NCI-H2196 (cell line): ENCODE measurements at regions not wholly inside any gene's neighbourhood (a gene's known extent, or its start where the extent isn't known, plus 50 kb on each side); places are given as distances from the start of the nearest gene placed in this dataset.
A peak's percentile ranks its signal among the peaks of the same experiment; 100 is the strongest.

Experiments used
- DNase-seq: peaks from one replicate; lab custom pipeline; 2025; ENCODE audit not compliant: unreplicated experiment; lab: John Stamatoyannopoulos, UW

GRCh38 chr13:31925079-31925478 lies 106.5 kb upstream of the FRY start:
- DNase-seq: no peak

- DNase-seq: no peak
Measured at GRCh38 chr13:31927219-31927653, 104.3 kb upstream of the FRY start.

DNA sequence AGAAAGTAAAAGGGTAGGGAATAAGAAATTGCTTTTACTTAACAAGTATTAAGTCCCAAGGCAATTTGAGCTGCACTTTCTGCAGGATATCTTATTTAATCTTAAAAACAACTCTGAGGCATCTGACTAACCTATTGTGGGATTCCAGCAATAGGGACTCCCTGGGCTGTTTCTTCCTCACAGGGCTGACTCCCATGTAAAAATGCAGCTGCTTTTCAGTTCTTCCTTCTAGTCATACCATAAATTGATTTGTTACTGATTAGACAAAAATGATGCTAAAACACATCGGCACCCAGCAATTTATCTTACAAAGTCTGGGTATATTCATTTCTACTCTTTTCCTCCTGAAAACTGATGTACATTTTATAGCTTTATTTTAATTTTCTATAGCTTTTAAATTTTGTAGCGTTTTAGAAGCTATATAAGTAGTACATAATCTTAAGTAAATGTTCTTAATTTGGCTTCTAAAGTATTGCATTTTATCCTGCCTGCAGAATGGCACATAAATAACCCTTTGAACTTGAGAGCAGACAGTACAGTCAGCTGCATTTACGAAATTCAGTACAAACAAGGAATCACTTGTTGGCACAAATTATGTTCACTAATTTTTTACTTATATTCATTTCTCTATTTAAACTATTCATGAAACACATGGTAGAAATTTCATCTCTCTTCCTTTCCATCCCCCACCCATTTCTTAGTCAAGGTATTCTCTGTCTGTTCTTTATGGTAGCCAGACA lies 102.4 kb upstream of the FRY start:
- no peak for DNase-seq

DNA sequence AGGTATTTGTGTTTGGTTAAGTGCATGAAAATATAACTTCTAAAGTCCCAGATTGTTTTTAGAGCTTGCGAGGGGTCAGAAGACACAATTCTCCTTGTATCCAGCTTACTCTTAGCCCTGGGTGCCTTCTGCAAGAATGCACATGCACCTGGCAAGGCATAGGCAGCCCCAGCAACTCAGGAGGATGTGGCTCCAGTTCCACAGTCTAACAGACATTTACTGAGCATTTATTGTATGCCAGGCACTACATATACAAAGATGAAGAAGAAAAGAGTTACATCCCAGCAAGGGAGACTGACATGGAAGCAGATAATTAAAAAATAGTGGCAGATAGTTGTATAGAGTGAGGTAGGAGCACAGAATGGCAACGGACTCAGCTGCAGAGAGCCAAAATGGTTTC lies 101.1 kb upstream of the FRY start:
- no peak for DNase-seq

DNA sequence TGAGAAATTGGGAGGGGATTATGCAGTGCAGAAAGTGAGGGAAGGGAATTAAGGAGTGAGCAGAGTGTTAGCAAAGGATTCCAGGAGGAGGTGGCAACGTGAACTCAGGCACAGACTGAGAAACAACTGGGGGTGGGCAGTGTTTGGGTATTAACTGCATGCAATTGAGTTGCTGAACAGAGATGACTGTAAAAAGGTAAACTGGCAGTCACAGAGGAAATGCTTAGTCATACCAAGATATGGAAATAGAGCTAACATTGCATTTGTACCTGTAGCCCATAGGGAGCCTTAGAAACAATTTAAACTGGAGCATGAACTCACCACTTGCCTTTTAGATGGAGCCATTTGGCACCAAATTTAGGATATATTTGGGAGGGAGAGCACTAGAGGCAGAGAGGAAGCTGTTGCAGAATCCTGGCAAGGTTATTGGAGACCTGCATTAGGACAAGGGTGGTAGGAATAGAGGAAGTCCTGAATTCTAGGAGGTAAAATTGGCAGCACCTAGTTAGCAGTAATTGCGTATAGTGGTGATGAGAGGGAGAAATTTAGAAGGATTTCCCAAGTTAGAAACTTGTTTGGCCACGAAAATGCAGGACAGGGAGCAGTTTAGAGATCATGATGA lies 100.6 kb upstream of the FRY start:
- DNase-seq: no peak

- no peak for DNase-seq
Measured at GRCh38 chr13:31937436-31937835, 94.1 kb upstream of the FRY start.

DNA sequence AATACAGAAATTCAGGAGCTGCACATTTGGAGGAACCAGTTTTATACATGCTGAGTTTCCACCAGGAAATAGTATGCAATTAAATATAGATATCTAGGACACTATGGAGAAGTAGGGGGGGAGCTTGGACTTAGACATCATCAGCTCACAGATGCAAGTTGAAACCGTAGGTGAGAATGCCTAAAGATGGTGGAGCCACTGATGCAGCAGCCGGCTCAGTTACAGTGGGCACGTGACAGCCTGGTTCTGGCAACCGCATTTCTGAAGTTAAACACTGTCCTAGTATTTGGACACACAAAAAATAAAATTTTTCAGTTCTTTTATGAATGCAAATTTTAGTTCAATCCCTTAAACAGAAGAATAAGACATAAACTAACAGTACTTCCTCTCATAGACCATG lies 91.5 kb upstream of the FRY start:
- DNase-seq: no peak

GRCh38 chr13:31943591-31943990 lies 88.0 kb upstream of the FRY start:
- DNase-seq: no peak

DNA sequence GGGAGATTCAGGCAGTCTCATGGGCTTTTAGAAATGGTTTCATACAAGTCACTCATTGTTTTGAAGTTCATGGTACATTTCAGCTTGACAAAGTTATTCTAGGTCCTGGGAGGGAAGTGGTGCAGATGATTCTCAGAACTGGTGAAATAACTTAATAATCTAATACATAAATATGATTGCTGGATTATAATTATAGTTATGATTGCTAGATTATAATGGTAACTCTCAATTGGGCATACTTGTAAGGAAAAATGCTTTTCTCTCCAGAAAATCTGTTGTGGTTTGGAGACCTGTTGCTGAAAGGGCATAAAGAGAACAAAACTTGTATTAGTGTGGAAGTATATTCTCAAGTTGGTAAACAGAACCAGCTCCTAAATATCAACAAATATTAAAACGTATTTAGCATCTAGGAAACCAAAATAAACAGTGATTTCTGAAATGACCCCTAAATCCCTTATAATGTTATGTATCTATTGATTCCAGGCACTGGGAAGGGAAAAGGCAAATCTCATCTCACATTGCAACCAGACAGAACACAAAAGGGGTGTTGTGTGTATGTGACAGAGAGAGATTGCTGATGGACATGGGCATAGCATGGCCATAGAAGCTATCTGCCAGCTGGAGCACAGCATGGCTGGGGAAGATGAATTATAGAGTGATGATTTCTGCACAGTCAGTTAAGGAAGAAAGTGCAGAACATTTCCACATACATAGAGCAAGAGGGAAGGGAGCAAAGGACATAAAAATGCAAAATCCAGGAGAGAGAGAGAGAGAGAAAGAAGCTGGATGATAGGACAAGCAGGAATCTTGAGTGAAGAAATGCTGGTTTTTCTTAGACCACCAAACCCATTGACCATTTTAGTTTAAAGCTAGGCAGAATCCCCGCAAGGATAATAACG lies 87.1 kb upstream of the FRY start:
- DNase-seq: no peak

GRCh38 chr13:31945202-31945961 lies 86.2 kb upstream of the FRY start:
- DNase-seq: peak; percentile 56

DNA sequence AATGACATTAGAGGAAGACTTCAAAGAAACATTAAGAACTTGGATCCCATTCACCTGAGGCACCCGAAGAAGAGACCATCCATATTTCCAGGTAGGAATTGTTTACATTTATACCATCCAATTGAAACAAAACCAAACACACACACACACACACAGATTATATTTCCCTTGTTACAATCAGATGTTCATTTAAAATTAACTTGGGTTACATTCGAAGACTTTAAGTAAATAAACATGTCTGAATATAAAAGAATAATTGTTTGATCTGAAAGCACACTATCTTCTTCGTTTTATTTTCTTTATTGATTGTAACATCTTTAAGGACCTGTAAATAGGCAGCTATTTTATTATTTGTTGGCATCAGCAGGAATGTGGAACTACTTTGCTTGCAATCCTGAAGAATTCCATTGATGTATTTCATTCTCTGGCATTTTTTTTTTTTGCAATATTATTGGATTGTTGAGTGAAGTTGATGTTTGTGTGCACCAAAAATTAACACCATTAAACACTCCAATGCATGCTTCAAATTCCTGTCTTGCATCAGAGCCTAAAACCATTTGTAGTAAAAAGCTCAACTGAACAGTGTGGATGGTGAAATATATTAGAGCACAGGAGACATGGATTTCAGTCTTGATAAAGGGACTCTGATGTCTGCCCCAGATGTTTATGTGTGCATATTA lies 85.3 kb upstream of the FRY start:
- no peak for DNase-seq

- DNase-seq: peak; percentile 5
Measured at GRCh38 chr13:31947105-31947504, 84.5 kb upstream of the FRY start.

DNA sequence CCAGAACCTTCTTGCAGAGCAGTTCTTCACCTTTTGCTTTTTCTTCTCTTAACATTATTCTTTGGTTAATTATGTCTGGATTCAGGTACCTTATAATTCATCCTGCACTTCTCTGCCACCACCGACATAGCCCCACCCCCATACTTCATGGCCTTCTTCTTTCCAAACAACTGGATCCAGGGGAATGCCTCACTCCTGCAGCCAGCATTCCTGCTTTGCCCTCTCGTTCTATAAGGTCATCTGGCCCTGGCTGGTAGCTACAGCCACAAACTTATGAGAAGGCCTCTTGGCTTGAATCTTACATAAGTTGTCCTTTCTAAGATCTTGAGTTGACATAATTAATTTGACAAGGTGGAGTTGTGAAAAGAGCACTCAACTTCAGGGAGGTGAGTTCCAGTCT lies 84.1 kb upstream of the FRY start:
- DNase-seq: no peak

GRCh38 chr13:31949486-31949885 lies 82.1 kb upstream of the FRY start:
- DNase-seq: no peak

DNA sequence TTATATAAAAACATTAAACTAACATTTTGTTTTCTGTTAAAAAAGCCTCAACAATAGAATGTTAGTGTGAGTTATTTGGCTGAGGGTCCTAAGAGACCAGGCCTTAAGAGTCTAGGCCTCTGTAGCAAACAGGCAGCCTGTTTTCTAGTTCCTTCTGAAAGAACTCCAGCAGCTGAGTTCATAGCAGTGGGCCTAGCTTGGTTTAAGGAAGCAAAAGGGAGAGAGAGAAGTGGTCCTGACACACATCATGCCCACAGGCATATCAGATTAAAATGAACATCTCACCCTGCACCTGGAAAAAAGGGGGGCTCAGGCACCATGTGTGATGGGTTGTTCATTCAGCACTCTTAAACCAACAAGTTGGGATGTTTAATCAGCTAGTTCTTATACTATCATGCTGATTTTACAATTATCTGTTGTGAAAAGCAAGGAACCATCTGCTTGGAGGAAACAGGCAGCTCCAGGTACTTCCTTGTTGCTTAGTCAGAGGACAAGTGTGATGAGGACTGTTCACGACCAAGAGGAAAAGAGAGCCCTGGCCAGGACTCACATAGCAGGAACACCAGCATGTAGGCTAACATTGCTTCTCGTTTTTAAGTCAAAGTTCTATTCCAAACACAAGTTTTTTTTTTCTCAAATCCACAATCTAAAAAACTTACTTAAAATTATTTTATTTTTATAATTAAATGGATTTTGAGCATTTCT lies 81.3 kb upstream of the FRY start:
- DNase-seq: no peak

GRCh38 chr13:31951215-31951678 lies 80.3 kb upstream of the FRY start:
- no peak for DNase-seq

GRCh38 chr13:31952641-31953380 lies 78.8 kb upstream of the FRY start:
- DNase-seq: no peak

- no peak for DNase-seq
Measured at GRCh38 chr13:31955101-31955500, 76.5 kb upstream of the FRY start.

DNA sequence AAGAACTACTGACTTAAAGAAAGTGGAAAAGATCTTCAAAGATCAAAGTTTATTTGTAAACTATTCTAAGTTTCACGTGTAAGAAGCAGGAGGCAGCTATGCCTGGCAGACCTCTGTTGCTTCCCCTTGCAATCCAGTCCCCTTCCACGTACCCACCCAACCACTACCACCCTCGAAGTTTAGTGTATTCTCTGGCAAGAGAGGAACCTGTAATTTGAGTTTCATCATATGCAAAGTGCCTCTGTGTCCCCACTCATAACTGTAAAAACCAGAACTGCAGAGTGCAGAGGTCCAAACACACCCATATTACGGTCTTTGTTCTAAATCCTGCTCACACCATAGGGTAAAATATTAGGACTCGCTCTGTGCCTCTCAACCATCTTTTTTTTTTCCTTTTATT lies 75.8 kb upstream of the FRY start:
- DNase-seq: no peak
